ENCODE measurements at regions not wholly inside any gene's neighbourhood (a gene's known extent, or its start where the extent isn't known, plus 50 kb on each side); places are given as distances from the start of the nearest gene placed in this dataset.

DNA sequence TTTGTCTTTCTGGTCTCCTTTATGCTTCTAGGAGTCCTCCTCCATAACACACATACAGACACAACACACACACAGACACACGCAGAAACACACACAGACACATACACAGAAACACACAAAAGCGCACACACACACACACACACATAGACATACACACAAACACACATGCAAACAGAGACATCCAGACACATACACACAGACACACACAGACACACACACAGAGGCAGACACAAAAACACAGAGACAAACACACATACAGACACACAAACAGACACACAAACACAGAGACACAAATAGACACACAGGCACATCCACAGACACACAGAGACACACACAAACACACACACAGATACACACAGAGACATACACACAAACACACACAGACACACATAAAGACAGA, 220.2 kb downstream of the IRX2 start:
- no peak for DNase-seq (ENCODE audit: low spot score)

DNA sequence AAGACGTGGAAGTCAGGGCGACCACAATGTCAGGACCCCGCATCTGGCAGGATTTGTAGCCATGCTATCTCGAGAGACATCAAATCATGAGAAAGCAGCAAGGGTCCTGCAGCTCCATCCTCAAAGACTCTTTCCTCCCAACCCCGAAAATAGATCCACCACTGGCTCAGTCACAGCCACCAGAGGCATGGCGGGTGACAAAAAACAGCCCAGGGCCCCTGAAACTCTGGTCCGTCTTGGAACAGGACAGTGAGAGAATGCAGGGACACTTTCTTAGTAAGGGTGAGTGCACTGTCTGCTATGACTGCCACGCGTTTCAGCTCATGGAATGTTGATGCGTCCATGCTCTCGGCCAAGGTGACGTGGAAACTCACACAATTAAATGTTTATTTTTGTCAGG, 220.9 kb downstream of the IRX2 start:
- DNase-seq (ENCODE audit: low spot score), result no peak

DNA sequence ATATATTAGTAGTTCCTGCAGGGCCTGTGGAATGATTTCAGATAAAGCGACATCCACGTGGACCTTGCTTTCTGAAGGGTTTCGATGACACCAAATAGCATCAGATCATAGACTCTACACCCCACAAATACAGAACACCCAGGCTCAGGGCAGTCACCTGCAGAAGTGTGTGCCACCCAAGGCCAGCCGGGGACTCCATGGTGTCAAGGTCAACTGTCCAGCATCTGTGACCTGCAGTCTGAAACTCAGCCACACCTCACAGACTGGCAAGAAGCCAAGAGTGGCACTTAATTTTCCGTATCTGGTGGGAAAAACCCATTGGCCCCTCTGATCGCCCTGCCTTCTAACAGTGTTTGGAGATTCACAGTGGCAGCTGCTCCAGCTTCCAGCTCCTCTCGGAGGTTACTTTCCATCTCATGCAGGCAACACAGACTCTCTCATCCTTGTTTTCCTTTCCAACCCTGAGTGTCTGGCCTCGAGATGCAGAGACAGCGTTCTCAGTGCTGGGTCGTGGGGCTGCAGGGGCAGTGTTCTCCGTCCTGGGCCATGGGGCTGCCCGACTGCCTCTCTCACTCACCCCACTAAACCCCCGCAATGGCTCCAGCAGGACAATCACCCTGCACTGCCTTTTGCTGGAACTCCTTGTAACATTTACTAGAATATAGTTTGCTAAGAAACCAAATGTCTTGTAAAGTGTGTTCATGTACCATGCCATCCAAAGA, 221.9 kb downstream of the IRX2 start:
- no peak for DNase-seq (ENCODE audit: low spot score)

DNA sequence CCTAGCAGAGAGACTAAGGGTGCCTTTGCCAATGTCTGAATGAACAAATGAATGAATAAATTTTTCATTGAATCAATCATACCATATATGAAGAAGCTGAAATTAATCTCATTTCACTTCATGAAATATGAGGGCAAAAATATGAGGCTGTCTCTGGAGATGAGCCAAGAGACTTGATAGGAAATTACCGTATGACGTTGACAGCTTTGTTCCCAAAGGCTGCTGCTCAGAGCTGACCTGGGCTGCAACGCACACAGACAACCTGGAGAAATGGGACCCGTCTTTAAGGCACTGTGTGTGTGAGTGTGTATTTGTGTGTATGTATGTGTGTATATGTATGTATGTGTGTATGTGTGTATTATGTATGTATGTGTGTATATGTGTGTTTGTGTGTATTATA, 226.1 kb downstream of the IRX2 start:
- DNase-seq (ENCODE audit: low spot score), result no peak

DNA sequence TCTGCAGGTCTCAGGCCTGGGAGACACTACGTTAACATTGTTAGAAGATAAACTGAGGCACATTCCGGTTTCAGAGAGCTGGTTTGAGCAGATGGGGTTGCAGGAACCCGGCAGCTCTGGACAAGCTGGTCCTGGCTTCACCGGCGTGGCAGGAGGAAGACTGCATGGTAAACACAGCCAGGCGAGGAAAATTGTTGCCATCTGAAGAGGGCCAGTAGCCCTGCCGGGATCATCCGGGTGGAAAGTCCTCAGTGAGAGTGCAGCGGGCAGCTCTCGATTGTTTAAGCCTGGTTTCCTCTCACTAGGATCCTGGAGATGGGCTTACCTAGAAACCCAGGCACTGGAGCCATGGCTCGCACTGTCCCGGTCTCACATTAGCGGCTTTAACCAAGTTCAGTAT, 226.9 kb downstream of the IRX2 start:
- no peak for DNase-seq (ENCODE audit: low spot score)

DNA sequence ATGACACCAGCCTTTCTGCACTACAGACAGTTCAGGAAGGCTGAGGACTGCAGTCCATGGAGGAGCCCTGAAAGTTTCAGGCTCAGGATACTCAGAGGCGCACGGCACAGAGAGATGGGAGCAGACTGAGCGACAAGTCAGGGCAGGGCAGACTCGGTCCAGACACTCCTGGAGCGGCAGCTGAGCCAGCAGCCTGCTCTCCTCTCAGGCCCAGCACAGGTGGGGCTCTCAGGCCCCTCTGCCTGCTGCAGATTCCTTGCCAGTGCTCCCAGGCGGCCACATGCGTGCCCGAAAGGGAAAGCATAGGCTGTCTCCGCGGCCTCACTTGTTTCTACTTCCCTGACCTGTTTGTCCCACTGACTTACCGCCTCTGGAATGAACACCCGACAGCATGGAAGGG, 228.3 kb downstream of the IRX2 start:
- no peak for DNase-seq (ENCODE audit: low spot score)

DNA sequence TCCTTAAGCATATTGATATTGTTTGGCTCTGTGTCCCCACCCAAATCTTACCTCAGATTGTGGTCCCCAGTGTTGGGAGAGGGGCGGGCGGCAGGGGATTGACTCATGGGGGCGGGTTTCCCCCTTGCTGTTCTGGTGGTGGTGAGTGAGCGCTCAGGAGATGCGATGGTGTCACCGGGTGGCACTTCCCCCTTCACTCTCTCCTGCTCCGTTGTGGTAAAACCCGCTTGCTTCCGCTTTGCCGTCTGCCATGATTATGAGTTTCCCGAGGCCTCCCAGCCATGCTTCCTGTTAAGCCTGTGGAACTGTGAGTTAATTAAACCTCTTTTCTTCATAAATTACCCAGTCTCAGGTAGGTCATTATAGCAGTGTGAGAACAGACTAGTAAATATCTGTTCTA, 229.1 kb downstream of the IRX2 start:
- no peak for DNase-seq (ENCODE audit: low spot score)

DNA sequence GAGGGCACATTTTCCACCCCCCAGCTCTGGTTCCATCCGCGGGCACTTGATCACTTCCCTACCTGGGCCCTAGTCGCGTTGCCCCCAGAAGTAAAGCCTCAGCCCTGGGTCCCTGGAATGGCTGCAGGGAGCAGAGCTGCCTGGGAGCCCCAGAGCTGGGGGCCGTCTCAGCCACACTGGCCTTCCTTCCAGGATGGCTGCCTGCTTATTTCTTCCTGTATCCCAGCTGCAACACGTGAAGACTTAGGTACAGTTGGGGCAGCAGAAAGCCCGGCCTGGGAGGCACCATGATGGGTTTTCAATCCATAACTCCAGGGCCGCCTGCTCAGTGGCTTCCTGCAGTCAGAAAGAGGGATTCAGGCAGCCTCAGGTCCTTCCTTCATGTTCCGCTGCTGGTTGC, 232.3 kb downstream of the IRX2 start:
- no peak for DNase-seq (ENCODE audit: low spot score)

DNA sequence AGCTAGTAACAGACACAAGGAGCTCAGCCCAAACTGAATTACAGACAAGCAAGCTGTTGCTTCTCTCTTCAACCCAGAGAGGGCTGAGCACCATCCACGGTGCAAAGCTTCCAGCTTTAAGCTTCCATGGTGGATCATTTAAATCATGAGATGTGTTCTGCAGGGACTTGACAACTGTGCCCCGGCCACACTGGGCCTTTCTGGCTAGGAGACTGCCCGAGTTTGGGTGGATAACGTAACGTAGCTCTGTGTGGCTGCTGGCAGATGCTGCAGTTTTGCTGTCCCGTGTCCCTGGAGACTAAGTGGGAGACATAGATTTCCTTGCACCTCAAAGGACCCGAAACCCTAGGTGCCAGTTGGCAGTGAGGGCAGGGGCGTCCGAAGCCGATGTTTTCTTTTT, 234.0 kb downstream of the IRX2 start:
- no peak for DNase-seq (ENCODE audit: low spot score)

DNA sequence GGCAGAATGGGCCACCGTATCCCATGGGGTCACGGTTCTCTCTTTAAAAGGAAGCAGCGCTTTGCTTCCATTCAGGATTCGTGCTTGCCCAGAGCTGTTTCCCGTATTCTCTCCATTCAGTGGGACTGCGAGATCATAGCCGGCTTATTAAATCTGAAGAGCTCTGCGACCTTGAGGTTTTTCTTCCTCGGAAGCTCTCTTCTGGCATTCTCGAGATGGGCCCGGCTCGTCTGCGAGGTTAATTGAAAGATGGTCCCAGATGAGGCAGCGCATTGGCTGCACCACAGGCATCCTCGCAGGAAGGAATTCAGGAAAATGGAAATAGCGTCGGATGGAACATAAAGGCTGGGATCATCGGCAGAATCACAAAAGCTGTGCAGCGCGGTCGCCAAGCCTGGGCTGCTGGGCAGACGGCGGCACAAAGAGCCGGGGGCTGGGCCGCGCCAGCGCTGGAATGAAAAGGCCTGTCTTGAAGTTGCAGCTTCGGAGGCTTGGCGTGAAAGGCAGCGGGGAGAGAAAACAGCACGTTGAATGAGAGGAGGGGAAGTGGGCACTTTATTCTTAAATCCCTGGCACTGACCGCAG, 236.2 kb downstream of the IRX2 start:
- DNase-seq (ENCODE audit: low spot score), result no peak

DNA sequence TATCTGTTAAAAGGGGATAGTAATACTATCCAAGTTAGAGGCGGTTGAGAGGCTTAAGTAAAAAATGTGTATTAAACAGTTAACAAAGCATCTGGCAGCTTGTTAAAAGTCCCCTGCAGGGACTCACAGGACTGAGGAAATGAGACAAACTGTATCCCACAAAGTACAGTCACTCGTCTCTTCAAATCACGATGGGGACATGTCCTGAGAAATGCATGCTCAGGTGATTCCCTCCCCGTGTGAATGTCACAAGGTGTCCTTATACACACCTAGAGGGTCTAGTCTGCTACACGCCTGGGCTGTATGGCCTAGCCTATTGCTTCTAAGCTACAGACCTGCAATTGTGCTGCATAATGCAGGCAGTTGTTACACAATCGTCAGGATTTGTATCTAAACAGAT, 237.0 kb downstream of the IRX2 start:
- DNase-seq (ENCODE audit: low spot score), result no peak

DNA sequence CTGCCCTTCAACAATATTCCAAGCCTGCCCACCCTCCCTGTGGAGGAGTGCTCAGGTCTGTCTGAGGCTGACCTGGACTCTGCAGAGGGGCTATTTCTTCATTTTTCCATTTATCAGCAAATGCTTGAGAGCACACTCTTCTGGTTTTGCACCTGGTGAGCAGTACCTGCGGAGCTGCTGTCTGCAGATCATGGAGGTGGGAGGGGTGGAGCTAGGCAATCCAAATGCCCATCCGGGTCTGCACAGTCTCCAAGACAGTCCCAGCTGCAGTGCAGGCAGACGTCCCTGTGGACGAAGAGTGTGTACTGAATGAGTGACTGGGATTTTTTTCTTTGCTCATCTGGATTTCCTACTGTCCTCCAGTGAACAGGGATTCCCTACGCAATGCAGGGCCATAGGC, 239.8 kb downstream of the IRX2 start:
- no peak for DNase-seq (ENCODE audit: low spot score)

DNA sequence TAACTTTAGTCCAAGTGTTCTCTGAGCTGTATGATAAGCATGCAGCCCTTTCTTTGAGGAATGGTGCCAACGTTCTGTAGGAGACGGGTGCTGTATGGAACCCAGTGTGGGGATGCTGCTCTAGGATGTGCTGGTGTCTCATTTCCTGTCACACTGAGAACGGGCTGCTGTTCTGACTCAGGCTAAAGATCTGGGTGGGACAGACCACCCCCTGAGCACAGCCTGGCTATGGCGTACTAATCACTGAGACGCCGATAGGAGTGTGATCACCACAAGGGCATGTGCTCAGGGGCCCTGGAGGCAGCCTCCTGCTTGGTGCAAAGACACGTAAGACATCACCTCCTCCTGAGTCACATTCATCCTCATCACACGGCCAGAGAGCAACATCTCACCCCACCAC, 240.4 kb downstream of the IRX2 start:
- no peak for DNase-seq (ENCODE audit: low spot score)

DNA sequence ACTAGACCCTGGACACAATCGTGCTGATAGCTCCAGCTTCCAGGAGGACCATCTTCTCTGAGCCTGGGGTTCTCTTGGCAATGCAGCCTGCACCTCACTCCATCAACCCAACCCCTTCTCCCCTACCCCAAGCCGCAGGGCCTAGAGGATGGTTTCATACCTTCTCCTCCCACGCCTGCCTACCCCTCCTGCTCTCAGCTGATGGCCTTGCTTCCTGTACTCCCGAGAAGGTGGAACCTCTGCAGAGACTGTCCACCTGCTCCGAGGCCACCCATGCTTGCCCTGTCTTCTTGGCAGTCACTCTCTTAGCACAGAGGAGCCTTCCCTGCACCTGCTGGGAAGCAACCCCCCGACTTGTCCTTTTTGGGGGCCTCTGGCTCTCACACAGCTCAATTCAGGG, 241.9 kb downstream of the IRX2 start:
- DNase-seq (ENCODE audit: low spot score), result no peak

DNA sequence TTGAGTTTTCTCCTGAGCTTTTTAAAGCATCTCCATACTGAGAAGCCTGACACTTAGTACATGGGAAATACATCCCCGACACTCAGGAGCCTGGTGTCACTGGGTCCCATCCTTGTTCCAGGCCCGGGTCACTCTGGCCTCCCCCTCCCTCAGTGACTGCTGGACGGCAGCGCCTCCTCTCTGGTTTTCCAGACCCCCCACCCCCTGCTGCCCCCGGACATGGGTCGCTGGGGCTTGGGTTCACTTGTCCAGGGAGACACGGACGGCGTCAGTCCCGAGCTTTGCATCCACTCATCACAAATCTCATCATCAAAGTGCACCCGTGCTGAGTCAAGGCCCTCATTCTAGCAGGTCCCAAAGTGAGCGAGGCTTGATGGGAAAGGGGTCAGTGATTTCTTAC, 243.0 kb downstream of the IRX2 start:
- no peak for DNase-seq (ENCODE audit: low spot score)

DNA sequence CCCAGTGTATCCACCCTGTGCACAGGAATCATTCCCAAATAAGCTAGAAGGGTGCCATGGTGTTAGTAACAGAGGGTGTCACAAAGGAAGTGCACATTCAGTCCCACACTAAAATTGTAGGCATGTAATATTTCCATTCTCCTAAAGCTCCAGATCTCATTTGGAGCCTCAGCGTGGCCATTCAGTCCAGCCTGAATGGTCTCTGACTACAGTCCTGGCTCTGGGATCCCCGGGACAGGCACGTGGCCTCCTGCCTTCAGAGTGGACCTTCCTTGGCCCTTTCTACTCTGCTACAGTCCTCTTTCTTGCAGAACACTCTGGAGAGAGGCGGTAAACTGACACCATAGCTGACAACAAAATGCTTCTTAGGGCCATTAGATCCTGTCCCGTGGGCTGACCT, 243.9 kb downstream of the IRX2 start:
- no peak for DNase-seq (ENCODE audit: low spot score)

DNA sequence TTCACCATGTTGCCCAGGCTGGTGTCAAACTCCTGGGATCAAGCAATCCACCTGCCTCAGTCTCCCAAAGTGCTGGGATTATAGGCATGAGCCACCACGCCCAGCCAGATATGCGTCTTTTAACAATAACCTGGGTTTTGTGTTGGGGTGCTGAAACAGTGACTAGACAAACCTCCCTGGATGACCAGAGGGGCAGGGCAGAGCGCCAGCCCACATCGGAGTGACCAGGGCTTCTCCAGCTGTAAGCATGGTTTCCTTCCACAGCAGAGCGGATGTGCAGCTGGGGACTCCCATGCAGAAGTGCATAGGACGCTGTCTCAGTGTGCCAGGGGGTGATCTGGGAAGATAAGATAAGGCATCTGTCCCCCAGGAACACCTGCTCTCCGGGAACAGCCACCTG, 244.9 kb downstream of the IRX2 start:
- DNase-seq (ENCODE audit: low spot score), result no peak

DNA sequence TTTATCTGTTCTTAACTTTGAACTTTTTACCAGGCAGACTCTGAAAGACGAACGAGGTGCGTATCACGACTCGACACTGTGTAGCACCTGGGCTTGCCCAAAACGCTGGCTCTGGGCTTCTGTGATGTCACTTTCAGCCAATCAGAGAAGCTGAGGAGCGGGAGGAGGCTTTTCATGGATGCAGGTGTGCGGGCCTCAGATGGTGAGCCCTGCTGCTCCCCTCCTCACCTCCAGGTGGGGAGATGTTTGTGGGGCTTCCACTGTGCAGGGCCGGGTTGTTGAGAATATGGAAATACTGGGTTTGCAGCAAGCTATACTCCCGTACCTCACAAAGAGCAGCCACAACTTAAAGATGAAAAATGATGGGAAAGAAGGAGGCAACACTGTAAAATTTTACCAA, 246.3 kb downstream of the IRX2 start:
- no peak for DNase-seq (ENCODE audit: low spot score)

DNA sequence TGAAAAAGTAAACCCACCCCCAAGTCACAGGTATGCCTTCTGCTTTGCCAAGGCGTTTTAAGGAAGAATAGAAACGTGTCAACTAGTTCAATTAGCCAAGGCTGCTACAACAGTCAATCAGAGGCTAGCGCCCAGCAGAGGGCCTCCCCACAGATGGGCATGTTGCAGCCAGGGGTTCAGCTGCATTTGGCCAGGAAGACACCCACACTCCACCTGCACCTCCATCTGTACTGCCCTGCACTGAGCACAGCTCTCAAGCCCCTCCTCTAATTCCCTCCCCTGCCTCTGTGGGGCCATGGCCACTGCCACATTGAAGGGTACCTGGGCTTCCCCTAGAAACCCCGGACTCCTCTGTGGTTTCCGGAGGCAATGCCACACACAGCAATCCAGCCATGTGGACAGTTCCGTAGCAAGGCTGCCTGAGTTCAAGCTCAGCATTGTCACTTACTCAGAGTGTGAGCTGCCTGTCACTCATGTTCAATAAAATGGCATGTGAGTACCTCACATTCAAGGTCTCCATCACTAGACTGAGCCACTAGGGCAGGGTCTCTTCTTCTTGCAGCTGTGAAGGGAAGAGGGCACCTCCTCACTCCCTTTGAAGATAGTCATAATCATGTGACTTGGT, 248.4 kb downstream of the IRX2 start:
- DNase-seq (ENCODE audit: low spot score), result no peak

DNA sequence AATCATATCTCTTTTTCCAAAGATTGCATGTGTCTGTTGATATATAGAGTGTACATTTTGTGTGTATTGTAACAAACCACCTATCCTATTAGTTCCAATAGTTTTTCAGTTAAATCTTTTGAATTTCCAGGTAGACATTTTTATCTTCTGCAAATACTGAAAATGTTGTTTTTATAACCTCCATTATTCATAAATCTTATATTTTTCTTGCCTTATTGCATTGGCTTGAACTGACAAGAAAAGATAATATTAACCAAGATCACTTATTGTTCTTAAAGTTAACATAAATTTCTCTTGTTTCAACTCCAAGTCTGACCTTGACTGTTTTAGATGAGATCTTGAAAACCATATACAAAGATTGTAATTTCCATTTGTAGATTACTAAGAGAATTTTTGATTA, 251.6 kb downstream of the IRX2 start:
- DNase-seq (ENCODE audit: low spot score), result no peak

DNA sequence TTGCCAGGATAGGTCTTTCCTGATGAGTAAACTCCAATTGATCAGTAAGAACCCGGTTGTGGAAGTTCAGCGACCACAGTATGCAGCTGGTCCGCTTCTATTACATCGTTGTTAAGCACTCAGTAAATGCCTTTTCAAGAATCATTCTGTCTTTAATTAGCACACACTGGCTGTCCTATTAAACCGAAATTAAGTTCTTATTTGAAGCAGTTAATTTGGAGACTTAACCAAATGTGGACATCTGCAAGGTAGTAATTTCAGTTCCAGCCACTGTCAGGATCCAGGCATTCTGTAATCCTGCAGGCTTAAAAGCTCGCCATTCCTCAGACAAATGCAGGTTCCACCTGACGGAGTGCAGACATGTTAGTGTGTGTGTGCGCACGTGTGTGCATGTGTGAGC, 254.6 kb downstream of the IRX2 start:
- no peak for DNase-seq (ENCODE audit: low spot score)

DNA sequence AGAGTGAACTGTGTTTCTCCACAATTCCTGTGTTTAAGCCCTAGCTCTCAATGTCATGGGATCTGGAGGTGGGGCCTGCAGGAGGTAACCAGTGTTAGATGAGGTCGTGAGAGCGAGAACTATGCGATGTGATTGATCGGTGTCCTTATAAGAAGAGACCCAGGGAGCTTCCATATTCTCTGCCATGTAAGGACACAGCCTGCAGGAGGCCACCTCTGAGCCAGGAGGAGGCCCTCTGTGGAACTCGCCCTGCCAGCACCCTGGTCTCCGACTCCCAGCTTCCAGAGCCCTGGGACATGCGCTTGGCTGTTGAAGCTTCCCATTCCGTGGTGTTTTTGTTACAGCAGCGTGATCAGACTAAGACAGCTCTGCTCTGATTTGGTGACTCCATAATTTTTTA, 255.4 kb downstream of the IRX2 start:
- DNase-seq (ENCODE audit: low spot score), result no peak

DNA sequence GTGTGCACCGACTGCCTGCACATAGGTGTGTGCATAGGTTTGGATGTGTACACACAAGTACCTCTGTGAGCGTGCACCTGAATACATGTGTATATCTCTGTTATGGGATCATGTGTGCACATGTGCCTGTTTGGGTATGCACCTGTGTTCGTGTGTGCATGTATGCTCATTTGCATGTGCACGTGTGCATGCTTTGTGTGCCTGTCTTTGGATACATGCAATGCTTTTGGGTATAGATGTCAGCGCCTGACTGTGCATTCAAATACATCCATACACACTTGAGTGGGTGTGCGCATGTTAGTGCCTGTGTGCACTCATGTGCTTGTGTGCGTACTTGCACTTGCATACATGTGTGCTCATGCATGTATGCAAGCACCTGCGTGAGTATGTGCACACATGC, 258.1 kb downstream of the IRX2 start:
- no peak for DNase-seq (ENCODE audit: low spot score)

DNA sequence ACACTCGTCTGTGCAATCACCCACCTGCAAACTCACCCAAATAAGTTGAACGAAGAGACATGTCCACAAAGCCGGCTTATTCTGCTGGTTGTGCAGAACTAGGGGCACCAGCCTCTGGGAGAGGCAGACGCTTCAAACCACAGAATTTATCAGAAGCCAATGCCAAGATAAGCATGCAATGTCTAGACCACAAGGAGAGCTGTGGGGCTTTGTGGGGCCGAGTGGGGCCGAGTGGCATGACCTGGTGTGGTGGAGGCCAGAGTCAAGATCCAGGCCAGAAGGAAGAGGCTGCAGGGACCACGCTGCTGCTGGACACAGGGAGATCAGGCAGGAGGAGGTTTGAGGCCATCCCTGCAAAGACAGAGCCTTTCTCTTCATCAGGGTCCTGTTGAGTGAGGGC, 259.0 kb downstream of the IRX2 start:
- DNase-seq (ENCODE audit: low spot score), result no peak
